Gastroesophageal sphincter (tissue), 3 donors: ENCODE measurements at regions not wholly inside any gene's neighbourhood (a gene's known extent, or its start where the extent isn't known, plus 50 kb on each side); places are given as distances from the start of the nearest gene placed in this dataset.

Source experiments
- EP300 ChIP-seq: sonication (generic); formaldehyde crosslinking; IDR thresholded peaks from one replicate; pipeline ENCODE4 v1.6.1; 2017; ENCODE audit warnings: antibody characterized with exemption, mild to moderate bottlenecking
- TF ChIP-seq, protein P1 (sequence below), 4 experiments: fragments of 200-600 bp in 2 of 4; fragments of 450-650 bp in 2 of 4; sonication (generic) in 1 of 4; IDR thresholded peaks; one replicate each; pipeline ENCODE4 v1.5.1; 2017 to 2019; ENCODE audit warnings: antibody characterized with exemption in 4 of 4, mild to moderate bottlenecking in 2 of 4, moderate library complexity in 2 of 4

DNA sequence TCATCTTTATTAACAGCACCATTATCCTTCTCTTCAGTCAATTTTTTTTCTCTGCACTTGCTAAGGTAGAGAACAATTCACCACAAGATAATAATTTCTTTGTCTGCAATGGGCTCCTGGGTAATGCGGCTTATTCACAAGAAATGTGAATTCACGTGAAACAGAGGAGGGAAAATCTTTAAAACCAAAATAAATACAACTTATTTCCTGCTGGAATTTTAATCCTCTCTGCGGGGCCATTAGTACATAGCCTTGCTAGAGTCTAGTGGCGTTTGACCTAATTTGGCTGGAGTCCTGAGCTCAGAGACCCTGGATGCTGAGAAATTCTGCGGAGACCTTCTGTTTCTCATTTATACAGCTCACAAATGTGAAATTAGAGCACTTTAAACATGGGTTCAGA is 319.3 kb upstream of the MMADHC start:
- TF ChIP-seq, protein P1, sequence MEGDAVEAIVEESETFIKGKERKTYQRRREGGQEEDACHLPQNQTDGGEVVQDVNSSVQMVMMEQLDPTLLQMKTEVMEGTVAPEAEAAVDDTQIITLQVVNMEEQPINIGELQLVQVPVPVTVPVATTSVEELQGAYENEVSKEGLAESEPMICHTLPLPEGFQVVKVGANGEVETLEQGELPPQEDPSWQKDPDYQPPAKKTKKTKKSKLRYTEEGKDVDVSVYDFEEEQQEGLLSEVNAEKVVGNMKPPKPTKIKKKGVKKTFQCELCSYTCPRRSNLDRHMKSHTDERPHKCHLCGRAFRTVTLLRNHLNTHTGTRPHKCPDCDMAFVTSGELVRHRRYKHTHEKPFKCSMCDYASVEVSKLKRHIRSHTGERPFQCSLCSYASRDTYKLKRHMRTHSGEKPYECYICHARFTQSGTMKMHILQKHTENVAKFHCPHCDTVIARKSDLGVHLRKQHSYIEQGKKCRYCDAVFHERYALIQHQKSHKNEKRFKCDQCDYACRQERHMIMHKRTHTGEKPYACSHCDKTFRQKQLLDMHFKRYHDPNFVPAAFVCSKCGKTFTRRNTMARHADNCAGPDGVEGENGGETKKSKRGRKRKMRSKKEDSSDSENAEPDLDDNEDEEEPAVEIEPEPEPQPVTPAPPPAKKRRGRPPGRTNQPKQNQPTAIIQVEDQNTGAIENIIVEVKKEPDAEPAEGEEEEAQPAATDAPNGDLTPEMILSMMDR (IDR thresholded peaks at IDR 0.05): no peak
- TF ChIP-seq EP300: no peak
